H9 (cell line): ENCODE measurements at regions not wholly inside any gene's neighbourhood (a gene's known extent, or its start where the extent isn't known, plus 50 kb on each side); places are given as distances from the start of the nearest gene placed in this dataset.

Experiments
- DNase-seq: peaks from one replicate; pipeline ENCODE4 v3.0.0-alpha.2; 2017
- H2AFZ ChIP-seq: one replicate; pipeline ENCODE4 v1.6.1; 2013; ENCODE audit warnings: mild to moderate bottlenecking, low read length, control low read depth, moderate library complexity
- H2AK5ac ChIP-seq: 2 replicates; pipeline ENCODE4 v1.6.1; 2013; ENCODE audit warnings: low read length, control low read depth, mixed read lengths; ENCODE audit not compliant: insufficient read length
- H2BK120ac ChIP-seq: one replicate; pipeline ENCODE4 v1.6.1; 2013; ENCODE audit warnings: low read depth, mild to moderate bottlenecking, low read length, control low read depth, inconsistent platforms; ENCODE audit not compliant: poor library complexity, severe bottlenecking
- H2BK12ac ChIP-seq: 2 replicates; pipeline ENCODE4 v1.6.1; 2013; ENCODE audit warnings: low read length, control low read depth, mixed read lengths, low read depth; ENCODE audit not compliant: insufficient read length
- H2BK15ac ChIP-seq: 2 replicates; pipeline ENCODE4 v1.6.1; 2013; ENCODE audit warnings: low read depth, low read length, control low read depth
- H2BK20ac ChIP-seq: one replicate; pipeline ENCODE4 v1.6.1; 2013; ENCODE audit warnings: low read depth, mild to moderate bottlenecking, low read length, control low read depth, inconsistent platforms; ENCODE audit not compliant: poor library complexity, severe bottlenecking
- H2BK5ac ChIP-seq: 2 replicates; pipeline ENCODE4 v1.6.1; 2013; ENCODE audit warnings: low read length, control low read depth, mixed read lengths; ENCODE audit not compliant: insufficient read length
- H3K14ac ChIP-seq: 2 replicates; pipeline ENCODE4 v1.6.1; 2013; ENCODE audit warnings: low read length, control low read depth; ENCODE audit not compliant: insufficient read depth
- H3K18ac ChIP-seq: 2 replicates; pipeline ENCODE4 v1.6.1; 2013; ENCODE audit warnings: low read depth, mild to moderate bottlenecking, mixed read lengths, low read length, control low read depth; ENCODE audit not compliant: insufficient read length
- H3K23ac ChIP-seq: 2 replicates; pipeline ENCODE4 v1.6.1; 2013; ENCODE audit warnings: low read length, control low read depth, mixed read lengths, low read depth; ENCODE audit not compliant: insufficient read length
- H3K23me2 ChIP-seq: 2 replicates; pipeline ENCODE4 v1.6.1; 2013; ENCODE audit warnings: low read depth, mild to moderate bottlenecking, mixed read lengths, low read length, control low read depth; ENCODE audit not compliant: insufficient read length, poor library complexity, severe bottlenecking
- H3K27ac ChIP-seq: 2 replicates; pipeline ENCODE4 v1.5.1; 2013; ENCODE audit warnings: low read length, control low read depth, mixed read lengths, low read depth; ENCODE audit not compliant: insufficient read length
- H3K27me3 ChIP-seq: 2 replicates; pipeline ENCODE4 v1.6.1; 2013; ENCODE audit warnings: low read length, control low read depth, inconsistent platforms; ENCODE audit not compliant: insufficient read depth
- H3K4ac ChIP-seq: 2 replicates; pipeline ENCODE4 v1.6.1; 2013; ENCODE audit warnings: low read depth, mild to moderate bottlenecking, control low read depth, inconsistent platforms, low read length, moderate library complexity
- H3K4me1 ChIP-seq: 2 replicates; pipeline ENCODE4 v1.6.1; 2013; ENCODE audit warnings: low read length, control low read depth, inconsistent platforms; ENCODE audit not compliant: insufficient read depth
- H3K4me2 ChIP-seq: 2 replicates; pipeline ENCODE4 v1.6.1; 2013; ENCODE audit warnings: low read length, control low read depth, mixed read lengths; ENCODE audit not compliant: insufficient read length, insufficient read depth
- H3K56ac ChIP-seq: 2 replicates; pipeline ENCODE4 v1.6.1; 2013; ENCODE audit warnings: low read depth, mild to moderate bottlenecking, mixed read lengths, low read length, control low read depth; ENCODE audit not compliant: insufficient read length
- H3K79me1 ChIP-seq: 2 replicates; pipeline ENCODE4 v1.6.1; 2013; ENCODE audit warnings: low read depth, mild to moderate bottlenecking, moderate library complexity, low read length, control low read depth, inconsistent platforms; ENCODE audit not compliant: insufficient read depth, poor library complexity, severe bottlenecking
- H3K79me2 ChIP-seq: 2 replicates; pipeline ENCODE4 v1.6.1; 2013; ENCODE audit warnings: low read length, control low read depth, inconsistent platforms; ENCODE audit not compliant: insufficient read depth
- H3K9ac ChIP-seq: 2 replicates; pipeline ENCODE4 v1.6.1; 2013; ENCODE audit warnings: low read length, control low read depth, mixed read lengths; ENCODE audit not compliant: insufficient read length; ENCODE audit errors: extremely low read depth
- H3K9me3 ChIP-seq: one replicate; pipeline ENCODE4 v1.6.1; 2013; ENCODE audit warnings: low read depth, low read length, inconsistent platforms; ENCODE audit not compliant: control insufficient read depth
- H3T11ph ChIP-seq: one replicate; pipeline ENCODE4 v1.6.1; 2013; ENCODE audit warnings: mild to moderate bottlenecking, low read length, control low read depth, inconsistent platforms
- H4K20me1 ChIP-seq: one replicate; pipeline ENCODE4 v1.6.1; 2013; ENCODE audit not compliant: control insufficient read depth, insufficient read length, insufficient read depth
- H4K5ac ChIP-seq: 2 replicates; pipeline ENCODE4 v1.6.1; 2013; ENCODE audit warnings: low read depth, mild to moderate bottlenecking, mixed read lengths, low read length, control low read depth; ENCODE audit not compliant: insufficient read length
- H4K8ac ChIP-seq: replicated peaks from 2 replicates; pipeline ENCODE4 v1.6.1; 2013; ENCODE audit warnings: low read length, control low read depth, mixed read lengths, low read depth; ENCODE audit not compliant: insufficient read length
- H4K91ac ChIP-seq: 2 replicates; pipeline ENCODE4 v1.6.1; 2013; ENCODE audit warnings: low read depth, mild to moderate bottlenecking, moderate library complexity, mixed read lengths, low read length, control low read depth; ENCODE audit not compliant: insufficient read length
- H3K27ac Mint-ChIP-seq, 3 experiments: 2 replicates in 2 of 3; 3 replicates in 1 of 3; pipeline ENCODE4 v1.8.0; 2020 to 2021; ENCODE audit warnings: mixed read lengths in 3 of 3, mild to moderate bottlenecking in 1 of 3, moderate library complexity in 1 of 3
- H3K27me3 Mint-ChIP-seq: 2 replicates; pipeline ENCODE4 v1.8.0; 2021; ENCODE audit warnings: low read depth, mild to moderate bottlenecking, moderate library complexity, mixed read lengths
- H3K36me3 Mint-ChIP-seq, 3 experiments: 2 replicates in 2 of 3; 3 replicates in 1 of 3; pipeline ENCODE4 v1.8.0; 2020 to 2021; ENCODE audit warnings: low read depth in 3 of 3, mixed read lengths in 3 of 3; ENCODE audit not compliant: insufficient read depth in 1 of 3
- H3K4me1 Mint-ChIP-seq, 2 experiments: 2 replicates each; pipeline ENCODE4 v1.8.0; 2020; ENCODE audit warnings: mixed read lengths in 2 of 2
- H3K4me3 Mint-ChIP-seq, 2 experiments: 2 replicates in 1 of 2; 3 replicates in 1 of 2; pipeline ENCODE4 v1.8.0; 2020 to 2021; ENCODE audit warnings: mild to moderate bottlenecking in 2 of 2, mixed read lengths in 2 of 2, moderate library complexity in 1 of 2
- H3K9me3 Mint-ChIP-seq, 2 experiments: 2 replicates in 1 of 2; 3 replicates in 1 of 2; pipeline ENCODE4 v1.8.0; 2020; ENCODE audit warnings: mild to moderate bottlenecking in 2 of 2, mixed read lengths in 2 of 2, moderate library complexity in 1 of 2
- WGBS: extraction: QIAGEN DNeasy Blood & Tissue Kit; methylation state at CpG from one replicate; pipeline ENCODE4 v1.1.7; 2013; ENCODE audit warnings: missing lambda C conversion rate, low lambda C conversion rate, mixed read lengths; ENCODE audit not compliant: insufficient read length; ENCODE audit errors: extremely low coverage; 5-methylcytosine and 5-hydroxymethylcytosine counted together
- TF ChIP-seq, protein P1 (sequence below): fragments of 200-600 bp; sonication (generic); conservative IDR thresholded peaks from 3 replicates; pipeline ENCODE4 v1.8.0; 2021; ENCODE audit warnings: antibody characterized with exemption, mild to moderate bottlenecking

DNA sequence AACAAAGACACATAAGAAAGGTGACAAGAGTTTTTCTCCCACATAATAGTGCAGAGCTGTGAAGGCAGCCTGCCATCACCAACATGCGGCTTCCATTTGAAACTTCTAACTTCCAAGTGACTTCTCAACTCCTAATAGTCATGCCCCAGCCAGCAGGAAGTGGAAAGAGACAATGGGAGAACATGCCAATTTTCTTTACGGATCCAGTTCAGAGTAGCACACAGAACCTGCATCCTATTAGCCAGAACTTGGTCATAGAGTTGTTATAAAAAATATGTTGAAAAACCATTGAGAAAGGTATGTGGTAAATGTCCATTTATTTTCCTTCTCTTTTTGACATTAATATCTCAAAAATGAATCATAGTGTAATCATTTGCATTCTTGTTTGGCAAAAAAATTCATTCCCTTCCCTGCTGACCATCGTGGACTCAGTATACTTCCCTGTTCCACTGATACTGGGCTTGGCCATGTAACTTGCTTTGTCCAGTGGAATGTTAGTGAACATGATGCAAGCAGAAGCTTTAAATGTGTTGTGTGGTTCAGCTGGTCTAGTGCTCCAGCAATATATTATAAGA, 197.4 kb downstream of the SEC16B start:
- TF ChIP-seq, protein P1, sequence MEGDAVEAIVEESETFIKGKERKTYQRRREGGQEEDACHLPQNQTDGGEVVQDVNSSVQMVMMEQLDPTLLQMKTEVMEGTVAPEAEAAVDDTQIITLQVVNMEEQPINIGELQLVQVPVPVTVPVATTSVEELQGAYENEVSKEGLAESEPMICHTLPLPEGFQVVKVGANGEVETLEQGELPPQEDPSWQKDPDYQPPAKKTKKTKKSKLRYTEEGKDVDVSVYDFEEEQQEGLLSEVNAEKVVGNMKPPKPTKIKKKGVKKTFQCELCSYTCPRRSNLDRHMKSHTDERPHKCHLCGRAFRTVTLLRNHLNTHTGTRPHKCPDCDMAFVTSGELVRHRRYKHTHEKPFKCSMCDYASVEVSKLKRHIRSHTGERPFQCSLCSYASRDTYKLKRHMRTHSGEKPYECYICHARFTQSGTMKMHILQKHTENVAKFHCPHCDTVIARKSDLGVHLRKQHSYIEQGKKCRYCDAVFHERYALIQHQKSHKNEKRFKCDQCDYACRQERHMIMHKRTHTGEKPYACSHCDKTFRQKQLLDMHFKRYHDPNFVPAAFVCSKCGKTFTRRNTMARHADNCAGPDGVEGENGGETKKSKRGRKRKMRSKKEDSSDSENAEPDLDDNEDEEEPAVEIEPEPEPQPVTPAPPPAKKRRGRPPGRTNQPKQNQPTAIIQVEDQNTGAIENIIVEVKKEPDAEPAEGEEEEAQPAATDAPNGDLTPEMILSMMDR = no peak
- Histone ChIP-seq H3K27ac (no peak overlapping the region), H2AFZ (no peak overlapping the region), H2BK20ac (no peak overlapping the region), H3K79me2 (no peaks in the 10 kb centered on the region), H4K5ac (no peak overlapping the region), H3K79me1 (no peaks in the 10 kb centered on the region), H3K4me1 (no peaks in the 10 kb centered on the region), H4K91ac (no peak overlapping the region), H2BK15ac (no peak overlapping the region), H4K8ac (no peak overlapping the region), H3K14ac (no peak overlapping the region), H3T11ph (no peak overlapping the region), H3K9me3 (peaks cover 13% of the 10 kb centered on the region), H3K4ac (no peak overlapping the region), H4K20me1 (peaks cover 2% of the 10 kb centered on the region), H3K4me2 (no peak overlapping the region), H2BK12ac (no peak overlapping the region), H3K23me2 (no peaks in the 10 kb centered on the region), H2BK5ac (no peak overlapping the region), H2AK5ac (no peak overlapping the region), H2BK120ac (no peak overlapping the region), H3K56ac (no peak overlapping the region), H3K27me3 (no peaks in the 10 kb centered on the region), H3K23ac (no peak overlapping the region), H3K18ac (no peak overlapping the region), H3K9ac (no peak overlapping the region)
- Mint-ChIP-seq H3K4me3 (no peak overlapping the region), H3K27me3 (no peaks in the 10 kb centered on the region; the same call in 1 of the 2 replicates), H3K27ac (no peak overlapping the region), H3K36me3 (peaks cover 3 to 22% (median 14%) of the 10 kb centered on the region in 3 experiments; a peak in 6 of 7 replicates), H3K4me1 (no peaks in the 10 kb centered on the region), H3K9me3 (peaks cover 21 to 24% of the 10 kb centered on the region in 2 experiments)
- no peak for DNase-seq
- no CpG with 5 or more reads among the region's 3 CpGs for WGBS
